HCEC 1CT (cell line): ENCODE measurements at regions not wholly inside any gene's neighbourhood (a gene's known extent, or its start where the extent isn't known, plus 50 kb on each side); places are given as distances from the start of the nearest gene placed in this dataset.
A peak's percentile ranks its signal among the peaks of the same experiment; 100 is the strongest.

Source experiments
- DNase-seq: peaks from one replicate; pipeline ENCODE4 v3.0.0-alpha.2; 2017

- DNase-seq = no peak
Observed at GRCh38 chr18:34159691-34160185, 65.0 kb downstream of the NOL4 start.

GRCh38 chr18:34158881-34159690 lies 65.6 kb downstream of the NOL4 start:
- no peak for DNase-seq

- DNase-seq = peak; percentile 31
Observed at GRCh38 chr18:34153711-34154110, 71.0 kb downstream of the NOL4 start.

- no peak for DNase-seq
Observed at GRCh38 chr18:34131006-34131405, 93.7 kb downstream of the NOL4 start.

- DNase-seq = no peak
Observed at GRCh38 chr18:34128436-34128835, 96.3 kb downstream of the NOL4 start.

- DNase-seq = no peak
Observed at GRCh38 chr18:34126121-34126520, 98.6 kb downstream of the NOL4 start.

- peak; percentile 34 for DNase-seq
Observed at GRCh38 chr18:34122724-34123334, 101.9 kb downstream of the NOL4 start.

- DNase-seq = no peak
Observed at GRCh38 chr18:34121200-34121721, 103.5 kb downstream of the NOL4 start.

GRCh38 chr18:34120294-34120693 lies 104.4 kb downstream of the NOL4 start:
- DNase-seq = no peak

- no peak for DNase-seq
Observed at GRCh38 chr18:34117319-34117718, 107.4 kb downstream of the NOL4 start.

- no peak for DNase-seq
Observed at GRCh38 chr18:34115409-34116081, 109.2 kb downstream of the NOL4 start.

- DNase-seq = no peak
Observed at GRCh38 chr18:34114996-34115395, 109.7 kb downstream of the NOL4 start.

GRCh38 chr18:34108206-34108605 lies 116.5 kb downstream of the NOL4 start:
- DNase-seq = no peak

- DNase-seq = no peak
Observed at GRCh38 chr18:34098109-34098508, 126.6 kb downstream of the NOL4 start.

GRCh38 chr18:34097312-34097711 lies 127.4 kb downstream of the NOL4 start:
- DNase-seq = no peak

- no peak for DNase-seq
Observed at GRCh38 chr18:34094148-34094547, 130.6 kb downstream of the NOL4 start.

GRCh38 chr18:34092796-34093195 lies 131.9 kb downstream of the NOL4 start:
- no peak for DNase-seq

GRCh38 chr18:34086370-34086769 lies 138.3 kb downstream of the NOL4 start:
- no peak for DNase-seq

GRCh38 chr18:34085140-34085739 lies 139.5 kb downstream of the NOL4 start:
- no peak for DNase-seq

GRCh38 chr18:34084635-34085034 lies 140.1 kb downstream of the NOL4 start:
- no peak for DNase-seq

- no peak for DNase-seq
Observed at GRCh38 chr18:34083910-34084535, 140.7 kb downstream of the NOL4 start.

- DNase-seq = no peak
Observed at GRCh38 chr18:34077599-34077998, 147.1 kb downstream of the NOL4 start.
